K562 (cell line): ENCODE measurements at regions not wholly inside any gene's neighbourhood (a gene's known extent, or its start where the extent isn't known, plus 50 kb on each side); places are given as distances from the start of the nearest gene placed in this dataset.

Source experiments
- ATAC-seq: fragments of 200-7000 bp; cut with Tn5 transposase; 3 replicates; pipeline ENCODE4 v1.9.1; 2020; ENCODE audit warnings: moderate library complexity
- BruUV-seq: library from RNA; stranded (reverse); fragments of 400-500 nt; replicated peaks from 2 replicates; lab custom pipeline; 2021; lab: Mats Ljungman, UMichigan
- CTCF ChIA-PET: fragments of 300-600 bp; formaldehyde crosslinking; extraction: SDS; loops from one replicate; lab custom pipeline; 2021; ENCODE audit warnings: low intra/inter-chr PET ratio; lab: Yijun Ruan, JAX
- POLR2A ChIA-PET: fragments of 300-600, 350-650 bp; sonication (Branson Sonifier 250); formaldehyde crosslinking; extraction: SDS; loops from one replicate; lab custom pipeline; 2021; ENCODE audit warnings: antibody characterized with exemption, inconsistent platforms; lab: Yijun Ruan, JAX
- DNase-seq, 4 experiments: peaks; one replicate each; pipeline versions ENCODE4 v3.0.0 to v3.0.0-alpha.2; 2011 to 2018; ENCODE audit warnings: low spot score in 3 of 4, mixed read lengths in 3 of 4; ENCODE audit errors: extremely low read depth in 1 of 4
- FAIRE-seq: peaks from 2 replicates; lab custom pipeline; 2011; peaks lifted over from hg19 to GRCh38; lab: Jason Lieb, UNC
- H2AFZ ChIP-seq: 2 replicates; pipeline ENCODE4 v1.6.0; 2011; ENCODE audit warnings: low read depth, low read length, control low read depth, inconsistent platforms
- H3K27ac ChIP-seq: fragments of 200-600 bp; 3 replicates; pipeline ENCODE4 v1.8.0; 2011; ENCODE audit warnings: low read depth, mild to moderate bottlenecking, control low read depth, inconsistent platforms, low read length, moderate library complexity, mixed read lengths; ENCODE audit errors: extremely low read depth
- H3K27me3 ChIP-seq, 2 experiments: fragments of 300-600 bp in 1 of 2; 2 replicates in 1 of 2; 3 replicates in 1 of 2; pipeline versions ENCODE4 v1.6.0 to v1.8.0; 2011; ENCODE audit warnings: inconsistent platforms in 2 of 2, low read length in 2 of 2, mild to moderate bottlenecking in 1 of 2, mixed read lengths in 1 of 2, moderate library complexity in 1 of 2; ENCODE audit not compliant: control insufficient read depth in 2 of 2, insufficient read depth in 2 of 2
- H3K36me3 ChIP-seq: fragments of 300-600 bp; 3 replicates; pipeline ENCODE4 v1.8.0; 2011; ENCODE audit warnings: mild to moderate bottlenecking, low read length, inconsistent platforms; ENCODE audit not compliant: control insufficient read depth, insufficient read depth
- H3K4me1 ChIP-seq, 2 experiments: fragments of 200-600 bp in 1 of 2; replicated peaks in 1 of 2; 2 replicates in 1 of 2; 3 replicates in 1 of 2; pipeline versions ENCODE4 v1.5.1 to v1.8.0; 2011; ENCODE audit warnings: inconsistent platforms in 2 of 2, low read length in 2 of 2, mild to moderate bottlenecking in 1 of 2, mixed read lengths in 1 of 2, moderate library complexity in 1 of 2; ENCODE audit not compliant: control insufficient read depth in 2 of 2, insufficient read depth in 2 of 2
- H3K4me2 ChIP-seq: 2 replicates; pipeline ENCODE4 v1.6.1; 2011; ENCODE audit warnings: low read length, control low read depth, inconsistent platforms, mixed read lengths; ENCODE audit not compliant: insufficient read depth
- H3K4me3 ChIP-seq: fragments of 200-600 bp; sonication (generic), shearing (Covaris generic); 2 replicates; pipeline ENCODE4 v1.5.1; 2016; ENCODE audit warnings: control low read depth, inconsistent platforms
- H3K79me2 ChIP-seq: fragments of 200-600 bp; 3 replicates; pipeline ENCODE4 v1.8.0; 2011; ENCODE audit warnings: low read length, inconsistent platforms; ENCODE audit not compliant: control insufficient read depth, insufficient read depth
- H3K9ac ChIP-seq, 2 experiments: 2 replicates each; pipeline versions ENCODE4 v1.6.0 to v1.6.1; 2011; ENCODE audit warnings: low read depth in 2 of 2, low read length in 2 of 2, control low read depth in 1 of 2, inconsistent platforms in 1 of 2, mild to moderate bottlenecking in 1 of 2, mixed read lengths in 1 of 2; ENCODE audit not compliant: insufficient read depth in 1 of 2
- H3K9me1 ChIP-seq: one replicate; pipeline ENCODE4 v1.6.0; 2011; ENCODE audit warnings: inconsistent platforms, mild to moderate bottlenecking, low read length, moderate library complexity; ENCODE audit not compliant: control insufficient read depth, insufficient read depth
- H3K9me3 ChIP-seq: replicated peaks from 2 replicates; pipeline ENCODE4 v1.5.1; 2011; ENCODE audit warnings: low read depth, low read length, inconsistent platforms; ENCODE audit not compliant: control insufficient read depth, insufficient read depth
- H4K20me1 ChIP-seq: replicated peaks from 2 replicates; pipeline ENCODE4 v1.6.1; 2011; ENCODE audit warnings: low read length, inconsistent platforms, mixed read lengths; ENCODE audit not compliant: control insufficient read depth, insufficient read depth
- ATF7 ChIP-seq: fragments of 450-650 bp; IDR thresholded peaks from 2 replicates; pipeline ENCODE4 v1.7.1; 2014; ENCODE audit warnings: mild to moderate bottlenecking, moderate library complexity
- CBFA2T3 ChIP-seq: fragments of 450-650 bp; IDR thresholded peaks from 2 replicates; pipeline ENCODE4 v1.6.1; 2017
- CBX8 ChIP-seq: fragments of 200-600 bp; sonication (generic); IDR thresholded peaks from 2 replicates; pipeline ENCODE4 v1.6.1; 2012; ENCODE audit warnings: borderline replicate concordance, mixed run types, low read depth, mild to moderate bottlenecking, moderate library complexity, mixed read lengths, low read length, control low read depth, inconsistent platforms; ENCODE audit not compliant: poor library complexity, severe bottlenecking; ENCODE audit errors: extremely low read depth
- CHD1 ChIP-seq: fragments of 200-600 bp; sonication (generic); IDR thresholded peaks from one replicate; pipeline ENCODE4 v1.6.1; 2012; ENCODE audit warnings: mild to moderate bottlenecking, moderate library complexity, low read length, inconsistent platforms
- ETV1 ChIP-seq: fragments of 450-650 bp; conservative IDR thresholded peaks from 2 replicates; pipeline ENCODE4 v1.6.1; 2016; ENCODE audit warnings: missing genetic modification characterization, control low read depth, low read depth, missing compliant biosample characterization
- HDAC8 ChIP-seq: fragments of 450-650 bp; IDR thresholded peaks from 2 replicates; pipeline ENCODE4 v1.6.1; 2016; ENCODE audit warnings: mild to moderate bottlenecking, missing genetic modification characterization, moderate library complexity, missing compliant biosample characterization
- KDM2B ChIP-seq: fragments of 250-450 bp; sonication (Bioruptor Pico); IDR thresholded peaks from 2 replicates; pipeline ENCODE4 v1.8.0; 2021; ENCODE audit warnings: mild to moderate bottlenecking, moderate library complexity
- RAD21 ChIP-seq, 2 experiments: fragments of 250-450 bp in 1 of 2; fragments of 450-650 bp in 1 of 2; sonication (Bioruptor Pico) in 1 of 2; formaldehyde crosslinking in 1 of 2; IDR thresholded peaks in 1 of 2; conservative IDR thresholded peaks in 1 of 2; 2 replicates each; pipeline versions ENCODE4 v1.4.0 to v1.8.0; 2020 to 2022; ENCODE audit warnings: mild to moderate bottlenecking in 2 of 2, moderate library complexity in 1 of 2
- SMAD2 ChIP-seq: fragments of 150-350 bp; IDR thresholded peaks from 2 replicates; pipeline ENCODE4 v1.6.1; 2014; ENCODE audit warnings: low read depth, mild to moderate bottlenecking, low read length
- THRAP3 ChIP-seq: fragments of 450-650 bp; IDR thresholded peaks from 2 replicates; pipeline ENCODE4 v1.6.1; 2016; ENCODE audit warnings: mild to moderate bottlenecking, inconsistent platforms, borderline replicate concordance
- ZNF507 ChIP-seq: conservative IDR thresholded peaks from 2 replicates; pipeline ENCODE4 v1.6.1; 2017; ENCODE audit warnings: missing genetic modification characterization, missing compliant biosample characterization
- WGBS: fragments of 100-300 bp; shearing (Covaris generic); methylation state at CpG from one replicate; pipeline ENCODE4 v1.1.6; 2016; ENCODE audit warnings: low coverage, mixed read lengths; ENCODE audit not compliant: insufficient coverage; ENCODE audit errors: missing lambda C conversion rate; 5-methylcytosine and 5-hydroxymethylcytosine counted together
- in situ Hi-C: fragments of 300-500 bp; cut with MboI; formaldehyde crosslinking; loops from 4 replicates; pipeline ENCODE4 v1.15.0; 2018; ENCODE audit warnings: inconsistent platforms, mixed read lengths
- intact Hi-C: fragments of 100-400 bp; cut with micrococcal nuclease; formaldehyde crosslinking; loops from 2 replicates; pipeline ENCODE4 v1.14.2; 2022
- TF ChIP-seq, protein P1 (sequence below): sonication (generic); formaldehyde crosslinking; IDR thresholded peaks from 2 replicates; pipeline ENCODE4 v1.9.0; 2022; ENCODE audit warnings: mild to moderate bottlenecking, missing genetic modification reagents
- TF ChIP-seq, protein P2 (sequence below): sonication (generic); formaldehyde crosslinking; IDR thresholded peaks from 2 replicates; pipeline ENCODE4 v1.5.0; 2020; ENCODE audit warnings: missing genetic modification reagents
- TF ChIP-seq, protein P3 (sequence below), 2 experiments: fragments of 450-650 bp in 1 of 2; IDR thresholded peaks; 2 replicates each; pipeline ENCODE4 v1.6.1; 2011 to 2017; ENCODE audit warnings: low read depth in 2 of 2, antibody characterized with exemption in 1 of 2, borderline replicate concordance in 1 of 2, low read length in 1 of 2, mild to moderate bottlenecking in 1 of 2, mixed read lengths in 1 of 2; ENCODE audit not compliant: control insufficient read depth in 1 of 2
- TF ChIP-seq, protein P4 (sequence below): sonication (generic); formaldehyde crosslinking; IDR thresholded peaks from 2 replicates; pipeline ENCODE4 v1.8.0; 2022; ENCODE audit warnings: missing genetic modification reagents, mild to moderate bottlenecking, borderline replicate concordance

DNA sequence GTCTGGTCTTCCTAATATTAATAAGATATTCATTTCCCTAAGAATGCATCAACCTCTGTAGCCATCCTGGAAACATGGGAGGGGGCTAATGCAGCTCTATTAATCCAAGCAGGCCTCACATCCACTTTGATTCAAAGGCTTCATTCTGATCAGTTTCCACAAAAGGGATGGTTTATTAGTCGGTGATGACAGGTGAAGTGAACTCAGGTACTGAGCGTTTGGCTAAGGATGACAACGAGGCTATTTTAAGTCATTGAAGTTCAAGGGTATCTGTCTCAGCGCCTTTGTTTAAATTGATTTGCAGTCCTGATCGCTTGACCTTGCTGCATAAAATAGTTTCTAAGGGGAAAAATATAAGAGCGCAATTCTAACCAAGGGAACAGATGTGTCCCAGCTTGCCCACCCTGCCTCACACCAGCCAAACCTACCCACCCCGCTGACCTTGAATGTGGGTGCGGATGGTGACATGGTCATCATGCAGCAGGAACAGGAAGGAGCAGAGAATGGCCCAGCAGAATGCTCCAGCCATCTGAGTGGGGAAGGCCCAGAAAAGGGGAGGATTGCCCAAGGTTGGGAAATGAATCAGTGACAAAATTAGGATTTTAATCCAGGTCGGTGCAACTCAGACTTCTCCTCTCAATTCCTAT, 70.5 kb upstream of the ZNF618 start:
- ChIA-PET CTCF (no interaction called here), POLR2A (interaction anchor here (0.5 to 0.7 kb wide), 2 partner anchors 60 to 212 kb away, joined by 3 read pairs; no protein-coding TSS in a partner anchor)
- Histone ChIP-seq H3K27me3 (no peaks in the 10 kb centered on the region; a peak in 1 of 5 replicates), H3K9me1 (no peaks in the 10 kb centered on the region), H3K79me2 (no peaks in the 10 kb centered on the region), H3K4me3 (no peak overlapping the region), H3K4me2 (no peak overlapping the region), H3K9ac (no peak overlapping the region), H3K9me3 (no peaks in the 10 kb centered on the region), H3K36me3 (no peaks in the 10 kb centered on the region), H3K27ac (no peak overlapping the region), H3K4me1 (peaks cover 0 to 3% of the 10 kb centered on the region in 2 experiments; a peak in 1 of 5 replicates), H4K20me1 (no peaks in the 10 kb centered on the region), H2AFZ (no peak overlapping the region)
- in situ Hi-C loops (no loop called here), intact Hi-C loops (loop anchor here (2.0 to 5.0 kb wide), 3 partner anchors 68 to 227 kb away; partner anchors contain the start of gene ZNF618)
- FAIRE-seq (no peak), DNase-seq (no peak), ATAC-seq (no peak)
- no TSS peak for BruUV-seq
- 3% methylated on average over 9 of the region's 9 CpGs for WGBS
- TF ChIP-seq ZNF507 (tag) (no peak), SMAD2 (no peak), THRAP3 (no peak), CBFA2T3 (no peak), RAD21 (CRISPR knock-in tag; conservative IDR thresholded peaks at IDR 0.05 in 1 of 2, IDR thresholded peaks at IDR 0.05 in 1 of 2) (no peak), HDAC8 (no peak), CHD1 (no peak), CBX8 (no peak), ATF7 (no peak), ETV1 (tag) (no peak), KDM2B (CRISPR knock-in tag) (no peak)
- TF ChIP-seq, protein P1, sequence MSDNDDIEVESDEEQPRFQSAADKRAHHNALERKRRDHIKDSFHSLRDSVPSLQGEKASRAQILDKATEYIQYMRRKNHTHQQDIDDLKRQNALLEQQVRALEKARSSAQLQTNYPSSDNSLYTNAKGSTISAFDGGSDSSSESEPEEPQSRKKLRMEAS (CRISPR knock-in tag): no peak
- TF ChIP-seq, protein P2, sequence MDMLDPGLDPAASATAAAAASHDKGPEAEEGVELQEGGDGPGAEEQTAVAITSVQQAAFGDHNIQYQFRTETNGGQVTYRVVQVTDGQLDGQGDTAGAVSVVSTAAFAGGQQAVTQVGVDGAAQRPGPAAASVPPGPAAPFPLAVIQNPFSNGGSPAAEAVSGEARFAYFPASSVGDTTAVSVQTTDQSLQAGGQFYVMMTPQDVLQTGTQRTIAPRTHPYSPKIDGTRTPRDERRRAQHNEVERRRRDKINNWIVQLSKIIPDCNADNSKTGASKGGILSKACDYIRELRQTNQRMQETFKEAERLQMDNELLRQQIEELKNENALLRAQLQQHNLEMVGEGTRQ (CRISPR knock-in tag): no peak
- TF ChIP-seq, protein P3, sequence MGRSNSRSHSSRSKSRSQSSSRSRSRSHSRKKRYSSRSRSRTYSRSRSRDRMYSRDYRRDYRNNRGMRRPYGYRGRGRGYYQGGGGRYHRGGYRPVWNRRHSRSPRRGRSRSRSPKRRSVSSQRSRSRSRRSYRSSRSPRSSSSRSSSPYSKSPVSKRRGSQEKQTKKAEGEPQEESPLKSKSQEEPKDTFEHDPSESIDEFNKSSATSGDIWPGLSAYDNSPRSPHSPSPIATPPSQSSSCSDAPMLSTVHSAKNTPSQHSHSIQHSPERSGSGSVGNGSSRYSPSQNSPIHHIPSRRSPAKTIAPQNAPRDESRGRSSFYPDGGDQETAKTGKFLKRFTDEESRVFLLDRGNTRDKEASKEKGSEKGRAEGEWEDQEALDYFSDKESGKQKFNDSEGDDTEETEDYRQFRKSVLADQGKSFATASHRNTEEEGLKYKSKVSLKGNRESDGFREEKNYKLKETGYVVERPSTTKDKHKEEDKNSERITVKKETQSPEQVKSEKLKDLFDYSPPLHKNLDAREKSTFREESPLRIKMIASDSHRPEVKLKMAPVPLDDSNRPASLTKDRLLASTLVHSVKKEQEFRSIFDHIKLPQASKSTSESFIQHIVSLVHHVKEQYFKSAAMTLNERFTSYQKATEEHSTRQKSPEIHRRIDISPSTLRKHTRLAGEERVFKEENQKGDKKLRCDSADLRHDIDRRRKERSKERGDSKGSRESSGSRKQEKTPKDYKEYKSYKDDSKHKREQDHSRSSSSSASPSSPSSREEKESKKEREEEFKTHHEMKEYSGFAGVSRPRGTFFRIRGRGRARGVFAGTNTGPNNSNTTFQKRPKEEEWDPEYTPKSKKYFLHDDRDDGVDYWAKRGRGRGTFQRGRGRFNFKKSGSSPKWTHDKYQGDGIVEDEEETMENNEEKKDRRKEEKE (IDR thresholded peaks at IDR 0.05; ENCODE audit: borderline replicate concordance in 1 of 2, control insufficient read depth in 1 of 2, low read depth in 2 of 2, low read length in 1 of 2): no peak
- TF ChIP-seq, protein P4, sequence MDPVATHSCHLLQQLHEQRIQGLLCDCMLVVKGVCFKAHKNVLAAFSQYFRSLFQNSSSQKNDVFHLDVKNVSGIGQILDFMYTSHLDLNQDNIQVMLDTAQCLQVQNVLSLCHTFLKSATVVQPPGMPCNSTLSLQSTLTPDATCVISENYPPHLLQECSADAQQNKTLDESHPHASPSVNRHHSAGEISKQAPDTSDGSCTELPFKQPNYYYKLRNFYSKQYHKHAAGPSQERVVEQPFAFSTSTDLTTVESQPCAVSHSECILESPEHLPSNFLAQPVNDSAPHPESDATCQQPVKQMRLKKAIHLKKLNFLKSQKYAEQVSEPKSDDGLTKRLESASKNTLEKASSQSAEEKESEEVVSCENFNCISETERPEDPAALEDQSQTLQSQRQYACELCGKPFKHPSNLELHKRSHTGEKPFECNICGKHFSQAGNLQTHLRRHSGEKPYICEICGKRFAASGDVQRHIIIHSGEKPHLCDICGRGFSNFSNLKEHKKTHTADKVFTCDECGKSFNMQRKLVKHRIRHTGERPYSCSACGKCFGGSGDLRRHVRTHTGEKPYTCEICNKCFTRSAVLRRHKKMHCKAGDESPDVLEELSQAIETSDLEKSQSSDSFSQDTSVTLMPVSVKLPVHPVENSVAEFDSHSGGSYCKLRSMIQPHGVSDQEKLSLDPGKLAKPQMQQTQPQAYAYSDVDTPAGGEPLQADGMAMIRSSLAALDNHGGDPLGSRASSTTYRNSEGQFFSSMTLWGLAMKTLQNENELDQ (CRISPR knock-in tag): no peak
